GM23248 (cell line): ENCODE measurements at regions not wholly inside any gene's neighbourhood (a gene's known extent, or its start where the extent isn't known, plus 50 kb on each side); places are given as distances from the start of the nearest gene placed in this dataset.

Experiments used
- EZH2 ChIP-seq: fragments of 200-600 bp; sonication (generic); IDR thresholded peaks from 2 replicates; pipeline ENCODE4 v1.6.1; 2018; ENCODE audit warnings: antibody characterized with exemption, mild to moderate bottlenecking; ENCODE audit not compliant: insufficient read depth, poor library complexity, severe bottlenecking
- EZH2phosphoT487 ChIP-seq: fragments of 200-600 bp; sonication (generic); IDR thresholded peaks from 2 replicates; pipeline ENCODE4 v1.6.1; 2018; ENCODE audit warnings: antibody characterized with exemption, moderate library complexity, mild to moderate bottlenecking, low read depth; ENCODE audit not compliant: insufficient read depth

GRCh38 chr9:113748135-113748534 is 128.0 kb upstream of the ZNF618 start:
- no peak for TF ChIP-seq EZH2
- no peak for TF ChIP-seq EZH2phosphoT487
